ENCODE measurements at regions not wholly inside any gene's neighbourhood (a gene's known extent, or its start where the extent isn't known, plus 50 kb on each side); places are given as distances from the start of the nearest gene placed in this dataset.

DNA sequence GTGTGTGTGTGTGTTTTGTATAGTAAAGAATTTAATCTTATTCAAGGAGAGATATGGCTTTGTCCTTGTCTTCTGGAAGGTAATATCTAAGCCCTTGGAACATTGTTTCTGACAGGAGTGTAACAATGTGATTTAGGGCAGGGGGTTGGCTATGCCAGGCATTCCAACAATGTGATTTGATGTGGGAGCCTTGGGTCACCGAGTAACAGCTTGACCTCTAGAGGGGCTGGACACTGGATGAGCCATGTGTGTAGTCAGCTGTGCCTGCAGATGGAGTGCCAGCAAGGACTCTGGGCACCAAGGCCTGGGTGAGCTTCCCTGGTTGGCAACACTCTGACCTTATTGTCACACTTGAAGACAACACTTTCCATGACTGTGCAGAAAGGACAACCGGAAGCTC lies 336.1 kb upstream of the ZP4 start:
- TF ChIP-seq CTCF (IDR thresholded peaks at IDR 0.05; ENCODE audit: unreplicated experiment) = no peak
- no peaks in the 10 kb centered on the region for H3K4me1 Mint-ChIP-seq
- H3K27ac Mint-ChIP-seq = no peak overlapping the region
- no peaks in the 10 kb centered on the region for H3K36me3 Mint-ChIP-seq
- no peaks in the 10 kb centered on the region for H3K27me3 Mint-ChIP-seq (ENCODE audit: low read depth)
- H3K9me3 Mint-ChIP-seq = no peaks in the 10 kb centered on the region
- no peak overlapping the region for H3K4me3 Mint-ChIP-seq
- no peak for DNase-seq (ENCODE audit: low spot score in 2 of 2, unreplicated experiment in 2 of 2)

DNA sequence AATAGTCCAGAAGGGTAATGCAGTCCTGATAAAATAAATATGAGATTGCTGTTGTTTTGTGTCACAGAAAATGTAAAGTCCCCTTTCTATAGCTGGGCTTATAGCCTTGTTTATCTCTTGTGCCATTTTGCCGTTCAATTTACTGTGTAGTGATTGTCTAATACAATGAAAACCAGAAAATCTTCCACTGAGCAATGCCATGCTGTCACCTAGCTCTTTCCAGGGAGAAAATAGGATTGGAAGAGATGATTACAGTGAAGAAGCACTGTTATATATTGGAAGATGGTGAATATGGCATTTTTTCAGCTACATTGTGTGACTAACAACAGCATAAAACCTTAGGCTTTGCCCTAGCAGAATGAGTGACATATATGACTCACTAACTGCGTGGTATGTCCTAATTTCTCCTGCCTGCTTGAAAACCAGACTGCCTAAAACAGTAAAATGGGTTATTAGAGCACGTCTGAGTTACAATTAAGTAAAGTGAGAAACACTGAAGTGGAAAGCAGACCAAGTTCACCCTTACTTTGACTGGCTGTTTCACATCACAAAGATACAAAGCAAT lies 332.4 kb upstream of the ZP4 start:
- Mint-ChIP-seq H3K36me3 (no peaks in the 10 kb centered on the region), H3K9me3 (no peaks in the 10 kb centered on the region), H3K4me3 (no peak overlapping the region), H3K4me1 (no peaks in the 10 kb centered on the region), H3K27ac (no peak overlapping the region), H3K27me3 (ENCODE audit: low read depth) (no peaks in the 10 kb centered on the region)
- DNase-seq (ENCODE audit: low spot score in 2 of 2, unreplicated experiment in 2 of 2) = no peak
- TF ChIP-seq CTCF (IDR thresholded peaks at IDR 0.05; ENCODE audit: unreplicated experiment) = no peak

- Mint-ChIP-seq H3K4me3 (no peak overlapping the region), H3K9me3 (no peaks in the 10 kb centered on the region), H3K4me1 (no peaks in the 10 kb centered on the region), H3K27me3 (ENCODE audit: low read depth) (no peaks in the 10 kb centered on the region), H3K27ac (no peak overlapping the region), H3K36me3 (no peaks in the 10 kb centered on the region)
- no peak for TF ChIP-seq CTCF (IDR thresholded peaks at IDR 0.05; ENCODE audit: unreplicated experiment)
- DNase-seq (ENCODE audit: low spot score in 2 of 2, unreplicated experiment in 2 of 2) = no peak
Measured at GRCh38 chr1:238221738-238222137, 331.0 kb upstream of the ZP4 start.

DNA sequence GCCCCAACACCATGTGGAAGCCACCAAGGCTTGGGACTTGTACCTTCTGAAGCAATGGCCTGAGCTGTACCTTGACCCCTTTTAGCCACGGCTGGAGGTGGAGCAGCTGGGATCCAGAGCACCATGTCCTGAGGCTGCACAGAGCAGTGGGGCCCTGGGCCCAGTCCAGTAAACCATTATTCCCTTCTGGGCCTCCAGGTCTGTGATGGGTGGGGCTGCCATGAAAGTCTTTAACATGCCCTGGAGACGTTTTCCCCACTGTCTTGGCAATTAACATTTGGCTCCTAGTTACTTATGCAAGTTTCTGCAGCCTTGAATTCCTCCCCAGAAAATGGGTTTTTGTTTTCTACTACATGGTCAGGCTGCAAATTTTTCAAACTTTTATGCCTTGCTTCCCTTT lies 323.7 kb upstream of the ZP4 start:
- no peak for DNase-seq (ENCODE audit: low spot score in 2 of 2, unreplicated experiment in 2 of 2)
- TF ChIP-seq CTCF (IDR thresholded peaks at IDR 0.05; ENCODE audit: unreplicated experiment) = no peak
- no peaks in the 10 kb centered on the region for H3K27me3 Mint-ChIP-seq (ENCODE audit: low read depth)
- H3K36me3 Mint-ChIP-seq = no peaks in the 10 kb centered on the region
- no peaks in the 10 kb centered on the region for H3K4me1 Mint-ChIP-seq
- peaks cover 16% of the 10 kb centered on the region for H3K9me3 Mint-ChIP-seq
- H3K27ac Mint-ChIP-seq = no peak overlapping the region
- H3K4me3 Mint-ChIP-seq = no peak overlapping the region

- Mint-ChIP-seq H3K4me1 (no peaks in the 10 kb centered on the region), H3K27ac (no peak overlapping the region), H3K36me3 (no peaks in the 10 kb centered on the region), H3K27me3 (ENCODE audit: low read depth) (no peaks in the 10 kb centered on the region), H3K9me3 (peaks cover 21% of the 10 kb centered on the region), H3K4me3 (no peak overlapping the region)
- no peak for TF ChIP-seq CTCF (IDR thresholded peaks at IDR 0.05; ENCODE audit: unreplicated experiment)
- no peak for DNase-seq (ENCODE audit: low spot score in 2 of 2, unreplicated experiment in 2 of 2)
Measured at GRCh38 chr1:238205045-238205662, 314.4 kb upstream of the ZP4 start.

All from mesothelial cell of epicardium (in vitro differentiated cells).